HTR-8/SVneo (cell line): ENCODE measurements at regions not wholly inside any gene's neighbourhood (a gene's known extent, or its start where the extent isn't known, plus 50 kb on each side); places are given as distances from the start of the nearest gene placed in this dataset.

ENCODE experiments used
- DNase-seq: peaks from one replicate; pipeline ENCODE4 v3.0.0; 2011; ENCODE audit warnings: low spot score, mixed read lengths; ENCODE audit not compliant: insufficient read length
- FAIRE-seq: peaks from 2 replicates; lab custom pipeline; 2011; peaks lifted over from hg19 to GRCh38; lab: Jason Lieb, UNC

- no peak for FAIRE-seq
- no peak for DNase-seq
Observed at GRCh38 chr13:106010836-106011235, 524.6 kb downstream of the EFNB2 start.

DNA sequence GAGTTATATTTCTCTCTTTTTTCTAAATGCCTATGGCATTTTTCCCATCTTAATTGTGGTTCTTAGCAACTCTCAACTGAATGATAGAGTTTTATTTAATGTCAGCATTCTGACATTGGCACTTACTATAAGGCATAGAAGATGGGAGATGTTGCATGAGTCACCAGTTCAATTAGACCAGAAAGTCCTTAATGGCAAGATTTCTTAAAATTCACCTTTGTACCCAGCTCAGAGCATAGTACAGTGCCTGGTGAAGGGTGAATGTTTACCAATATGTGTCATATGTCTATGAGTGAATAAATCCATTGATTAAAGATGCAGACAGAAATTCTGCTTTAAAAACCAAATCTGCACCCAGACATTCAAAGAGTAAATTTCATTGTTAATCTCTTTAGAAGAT, 526.9 kb downstream of the EFNB2 start:
- FAIRE-seq, result no peak

GRCh38 chr13:106007156-106007555, 528.3 kb downstream of the EFNB2 start:
- no peak for DNase-seq
- FAIRE-seq, result no peak

More for the DNA sequence above, 526.9 kb downstream of the EFNB2 start:
- no peak for DNase-seq

- DNase-seq (no peak), FAIRE-seq (no peak)
Observed at GRCh38 chr13:106003651-106004050, 531.8 kb downstream of the EFNB2 start.

DNA sequence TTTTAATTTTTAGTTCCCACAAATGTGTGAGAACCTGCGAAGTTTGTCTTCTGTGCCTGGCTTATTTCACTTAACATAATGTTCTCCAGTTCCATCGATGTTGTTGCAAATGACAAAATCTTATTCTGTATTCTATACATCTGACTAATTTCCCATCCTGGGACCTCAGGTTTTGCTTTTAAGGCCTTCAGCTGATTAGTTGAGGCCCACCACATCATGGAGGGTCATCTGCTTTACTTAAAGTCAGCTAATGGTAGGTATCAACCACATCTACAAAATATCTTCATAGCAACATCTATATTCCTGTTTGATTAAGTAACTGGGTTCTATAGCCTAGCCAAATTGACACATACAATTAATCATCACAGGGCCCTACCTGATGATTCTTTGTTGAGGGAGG, 534.0 kb downstream of the EFNB2 start:
- no peak for DNase-seq
- FAIRE-seq, result no peak

DNA sequence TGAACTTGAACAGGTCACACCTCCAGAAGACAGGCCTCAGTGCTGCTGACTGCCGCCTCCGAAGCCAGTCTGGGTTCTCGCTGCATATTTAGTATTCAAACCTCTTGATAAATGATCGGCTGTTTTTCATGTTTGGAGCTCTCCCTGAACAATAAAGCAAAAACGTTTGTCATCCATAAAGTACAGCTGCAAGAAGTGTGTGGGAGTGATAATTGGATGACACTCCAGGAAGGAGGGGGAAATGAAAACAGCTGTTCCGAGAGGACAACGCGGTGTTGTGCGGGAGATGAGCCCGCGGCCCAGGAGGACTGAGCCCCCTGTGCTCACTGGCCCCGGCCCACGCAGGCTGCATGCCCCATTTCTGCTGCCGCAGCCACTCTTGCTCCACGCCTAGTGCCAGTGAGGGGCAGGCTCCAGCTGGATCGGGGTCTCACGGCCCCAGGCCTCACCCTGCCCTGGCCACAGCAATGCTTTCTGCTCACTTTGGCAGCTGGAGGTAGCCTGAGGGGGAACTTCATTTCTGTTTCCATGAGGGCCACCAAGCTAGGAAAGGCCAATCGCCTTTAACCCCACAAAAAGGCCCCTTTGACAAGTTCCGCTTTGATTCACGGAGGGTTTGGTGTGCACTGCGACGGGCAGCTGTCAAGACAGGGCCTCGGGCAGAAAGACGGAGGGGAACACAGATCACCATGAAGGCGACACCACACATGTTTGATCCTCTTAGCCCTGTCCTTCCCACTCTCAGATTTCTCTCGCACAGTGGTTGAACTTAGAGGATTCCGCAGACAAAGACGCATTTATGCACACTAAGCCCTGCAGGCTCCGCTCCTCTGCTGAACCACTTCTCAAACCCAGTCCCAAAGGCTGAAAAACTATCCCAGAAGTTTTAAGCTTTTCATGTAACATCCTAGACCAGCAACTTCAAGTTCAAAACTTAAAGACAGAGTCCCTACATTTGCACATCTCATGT, 537.6 kb downstream of the EFNB2 start:
- no peak for DNase-seq
- FAIRE-seq, result no peak

- DNase-seq, result no peak
- FAIRE-seq, result no peak
Observed at GRCh38 chr13:105996391-105997025, 539.0 kb downstream of the EFNB2 start.

DNA sequence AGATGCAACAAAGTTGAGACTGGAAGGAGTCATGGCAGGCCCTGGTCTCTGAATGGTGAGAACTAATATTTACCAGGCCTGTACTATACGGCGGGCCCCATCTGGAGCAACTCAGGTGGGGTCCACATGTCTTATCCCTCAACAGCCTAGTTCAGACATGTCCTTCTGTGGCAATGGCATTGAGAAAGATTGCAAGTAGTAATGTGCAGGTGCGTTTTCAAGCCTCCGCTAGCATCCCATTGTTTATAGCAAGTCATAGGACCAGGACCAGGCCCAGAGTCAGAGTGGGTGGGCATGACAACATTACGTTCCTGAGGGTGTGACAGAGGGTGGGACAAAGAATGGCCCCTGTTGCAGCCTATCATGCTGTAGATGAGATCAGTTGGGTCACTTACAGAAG, 541.1 kb downstream of the EFNB2 start:
- DNase-seq, result no peak
- FAIRE-seq, result no peak

- DNase-seq (no peak), FAIRE-seq (no peak)
Observed at GRCh38 chr13:105991622-105992277, 543.7 kb downstream of the EFNB2 start.

DNA sequence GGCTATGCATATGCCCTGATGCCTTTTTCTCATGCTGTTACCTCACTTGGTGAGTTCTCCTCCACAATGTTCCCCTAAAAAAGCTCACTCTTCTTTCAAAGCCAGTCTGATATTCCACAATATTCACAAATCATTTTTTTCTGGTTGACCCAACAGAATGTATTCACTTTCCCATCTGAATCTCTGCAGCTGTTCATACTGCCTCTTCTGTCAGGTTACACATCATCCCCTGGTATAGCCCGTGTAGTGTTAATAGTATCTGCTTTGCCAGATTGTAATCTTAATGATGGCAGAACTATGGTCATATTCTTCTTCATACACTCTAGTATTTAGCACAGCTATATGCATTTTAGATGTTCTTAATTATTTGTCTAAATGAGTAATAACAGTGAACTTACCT, 544.3 kb downstream of the EFNB2 start:
- FAIRE-seq (no peak), DNase-seq (no peak)

- DNase-seq, result no peak
- no peak for FAIRE-seq
Observed at GRCh38 chr13:105990256-105990958, 545.1 kb downstream of the EFNB2 start.

GRCh38 chr13:105984646-105985045, 550.8 kb downstream of the EFNB2 start:
- FAIRE-seq (no peak), DNase-seq (no peak)

DNA sequence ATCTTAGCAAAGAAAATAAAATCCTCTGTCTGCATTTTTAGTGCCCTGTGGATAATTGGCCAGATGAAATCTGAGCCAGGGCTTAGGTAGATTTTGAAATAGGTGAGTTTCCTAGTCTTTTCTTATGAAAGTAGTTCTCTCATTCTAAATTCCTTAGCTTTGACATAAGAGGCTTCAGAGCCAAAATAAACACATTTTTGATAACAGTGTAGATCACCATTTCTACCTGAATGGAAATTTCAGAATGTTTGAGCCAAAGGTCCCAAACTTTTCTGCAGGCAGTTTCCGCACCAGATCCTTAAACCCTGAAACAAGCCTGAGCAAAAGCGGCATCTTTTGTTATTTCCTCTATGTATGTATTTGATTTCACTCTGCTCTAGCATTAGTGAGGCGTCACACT, 551.2 kb downstream of the EFNB2 start:
- DNase-seq (no peak), FAIRE-seq (no peak)

DNA sequence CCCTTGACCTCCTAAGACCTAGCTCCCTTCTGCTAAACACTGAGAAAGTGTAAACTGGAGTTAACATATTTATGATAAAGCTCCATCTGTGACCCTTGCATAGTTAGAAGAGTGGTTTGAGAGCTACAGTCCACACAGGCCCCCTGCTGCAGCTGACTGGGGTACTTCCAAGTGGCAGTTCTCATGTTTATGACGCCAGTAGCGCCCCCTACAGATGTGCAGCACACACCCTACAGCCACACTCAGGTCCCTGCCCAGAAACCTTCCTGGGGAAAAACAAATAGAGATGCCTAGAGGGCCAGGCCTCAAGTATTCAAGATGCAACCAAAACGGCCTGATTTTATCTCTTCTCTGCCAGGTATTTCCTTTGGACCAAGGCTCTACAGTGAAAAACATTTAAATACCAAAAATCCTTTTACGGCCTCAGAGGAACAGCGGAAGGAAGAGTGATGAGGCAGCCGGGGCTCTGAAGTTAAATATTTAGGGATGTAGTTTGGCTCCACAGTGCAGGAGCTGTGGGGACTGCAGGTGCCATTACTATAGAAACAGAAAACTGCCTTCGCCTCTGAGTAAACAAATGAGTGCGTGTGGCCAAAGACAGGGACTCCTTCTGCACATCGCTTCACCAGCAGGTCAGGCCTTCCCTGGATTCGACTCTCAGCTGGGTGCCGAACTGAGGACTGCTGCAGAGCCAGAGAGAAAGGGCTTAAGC, 553.1 kb downstream of the EFNB2 start:
- DNase-seq (no peak), FAIRE-seq (no peak)

- DNase-seq (no peak), FAIRE-seq (no peak)
Observed at GRCh38 chr13:105979131-105980011, 556.1 kb downstream of the EFNB2 start.

DNA sequence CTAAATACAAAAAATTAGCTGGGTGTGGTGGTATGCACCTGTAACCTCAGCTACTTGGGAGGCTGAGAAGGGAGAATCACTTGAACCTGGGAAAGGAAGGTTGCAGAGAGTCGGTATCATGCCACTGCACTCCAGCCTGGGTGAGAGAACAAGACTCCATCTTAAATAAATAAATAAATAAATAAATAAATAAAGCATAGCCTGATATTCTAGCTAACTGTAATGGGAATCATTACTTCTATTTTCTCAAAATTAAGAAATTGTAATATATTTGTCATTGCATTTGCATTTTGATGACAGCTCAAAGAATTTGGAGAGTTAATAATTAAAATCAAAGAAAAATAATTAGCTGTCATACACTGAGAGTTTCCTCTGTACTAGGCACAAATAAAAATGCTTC, 561.1 kb downstream of the EFNB2 start:
- FAIRE-seq (no peak), DNase-seq (no peak)

- DNase-seq (no peak), FAIRE-seq (no peak)
Observed at GRCh38 chr13:105972811-105973590, 562.5 kb downstream of the EFNB2 start.

DNA sequence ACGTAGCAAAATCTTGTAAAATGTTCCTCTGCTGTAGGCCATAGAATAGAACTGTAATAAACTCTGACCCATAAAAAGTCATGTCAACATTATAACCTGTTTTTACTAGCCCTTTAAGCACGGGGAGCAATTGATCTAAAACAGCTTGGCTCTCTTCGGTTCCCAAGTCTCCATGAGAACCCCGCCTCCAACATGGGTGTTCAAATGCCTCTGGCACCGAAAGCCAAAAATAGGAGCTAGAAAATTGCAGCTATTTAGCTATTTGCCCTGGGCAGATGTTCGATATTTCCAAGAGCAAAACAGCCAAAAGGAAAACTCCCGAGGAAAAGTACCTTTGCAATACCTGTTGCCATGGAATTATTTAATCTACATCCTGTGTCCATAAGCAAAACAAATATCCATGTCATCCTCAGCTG, 563.1 kb downstream of the EFNB2 start:
- no peak for DNase-seq
- FAIRE-seq, result no peak
